ENCODE measurements at regions not wholly inside any gene's neighbourhood (a gene's known extent, or its start where the extent isn't known, plus 50 kb on each side); places are given as distances from the start of the nearest gene placed in this dataset.

- DNase-seq: no peak
These were observed 50.6 kb upstream of the SLC45A1 start for GRCh38 chr1:8267307-8267706.

GRCh38 chr1:8266436-8267165 lies 51.3 kb upstream of the SLC45A1 start:
- no peak for DNase-seq

- peak; percentile 48 for DNase-seq
These were observed 54.1 kb upstream of the SLC45A1 start for GRCh38 chr1:8263791-8264190.

GRCh38 chr1:8261398-8261762 lies 56.5 kb upstream of the SLC45A1 start:
- DNase-seq: no peak

GRCh38 chr1:8259498-8260290 lies 58.2 kb upstream of the SLC45A1 start:
- peak; percentile 64 for DNase-seq

- DNase-seq: no peak
These were observed 60.3 kb upstream of the SLC45A1 start for GRCh38 chr1:8257621-8258020.

- DNase-seq: no peak
These were observed 61.6 kb upstream of the SLC45A1 start for GRCh38 chr1:8256321-8256720.

GRCh38 chr1:8255712-8256111 lies 62.2 kb upstream of the SLC45A1 start:
- DNase-seq: no peak

- DNase-seq: no peak
These were observed 65.5 kb upstream of the SLC45A1 start for GRCh38 chr1:8252266-8252951.

GRCh38 chr1:8251635-8252034 lies 66.3 kb upstream of the SLC45A1 start:
- DNase-seq: no peak

- no peak for DNase-seq
These were observed 68.1 kb upstream of the SLC45A1 start for GRCh38 chr1:8249838-8250237.

GRCh38 chr1:8247811-8248436 lies 70.0 kb upstream of the SLC45A1 start:
- no peak for DNase-seq

- DNase-seq: no peak
These were observed 73.6 kb upstream of the SLC45A1 start for GRCh38 chr1:8244304-8244703.

GRCh38 chr1:8242498-8242897 lies 75.4 kb upstream of the SLC45A1 start:
- DNase-seq: no peak

GRCh38 chr1:8241417-8242014 lies 76.4 kb upstream of the SLC45A1 start:
- DNase-seq: no peak

GRCh38 chr1:8239306-8240023 lies 78.4 kb upstream of the SLC45A1 start:
- DNase-seq: peak; percentile 12

- peak; percentile 61 for DNase-seq
These were observed 78.9 kb upstream of the SLC45A1 start for GRCh38 chr1:8239039-8239305.

GRCh38 chr1:8238141-8239038 lies 79.5 kb upstream of the SLC45A1 start:
- DNase-seq: peak; percentile 94

- no peak for DNase-seq
These were observed 85.7 kb upstream of the SLC45A1 start for GRCh38 chr1:8232036-8232757.

- no peak for DNase-seq
These were observed 87.7 kb upstream of the SLC45A1 start for GRCh38 chr1:8230292-8230621.

- no peak for DNase-seq
These were observed 89.7 kb upstream of the SLC45A1 start for GRCh38 chr1:8228253-8228652.

All from fibroblast of skin of right biceps (primary cell).